Amniotic epithelial cell (primary cell): ENCODE measurements at regions not wholly inside any gene's neighbourhood (a gene's known extent, or its start where the extent isn't known, plus 50 kb on each side); places are given as distances from the start of the nearest gene placed in this dataset.

Source experiments
- DNase-seq: peaks from one replicate; pipeline ENCODE4 v3.0.0-alpha.2; 2010; ENCODE audit warnings: low read depth

GRCh38 chr9:91067306-91067860 is 265.8 kb downstream of the SYK start:
- no peak for DNase-seq

DNA sequence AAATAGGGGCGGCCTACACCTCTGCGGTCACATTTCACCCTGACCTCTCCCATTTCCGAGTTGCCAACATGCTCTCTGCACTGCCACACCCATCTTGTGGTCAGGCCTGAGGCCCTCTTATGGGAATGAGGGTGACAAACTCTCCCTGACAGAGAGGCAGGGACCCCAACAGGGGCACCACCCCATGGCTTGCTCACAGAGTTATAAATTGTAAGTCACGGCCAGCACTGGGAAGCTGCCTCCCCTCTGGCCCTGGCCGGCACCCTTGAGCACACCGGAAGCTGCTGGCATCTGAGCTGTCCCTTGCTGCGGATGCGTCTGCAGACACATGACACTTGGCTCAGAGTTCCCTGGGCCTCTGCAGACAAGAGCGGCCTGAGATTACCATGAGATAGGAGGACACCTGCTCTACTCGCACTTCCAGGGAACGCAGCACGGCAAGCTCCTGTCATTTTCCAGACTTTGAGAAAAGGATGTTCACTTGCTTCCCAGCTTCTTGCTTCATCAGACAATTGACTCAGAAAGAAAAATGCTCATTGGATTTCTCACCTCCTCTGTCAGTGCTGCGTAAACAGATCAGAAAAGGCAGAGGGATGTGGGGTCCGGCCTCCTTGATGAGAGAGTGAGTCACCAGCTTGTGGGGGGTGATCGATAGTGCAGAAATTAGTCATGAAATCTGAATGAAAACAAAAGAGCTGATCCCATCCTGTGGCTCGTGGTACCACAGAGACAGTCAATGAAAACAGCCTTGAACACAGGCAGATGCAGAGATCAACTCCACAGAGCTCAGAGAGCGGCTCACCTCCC is 269.8 kb downstream of the SYK start:
- peak; percentile 89 for DNase-seq

DNA sequence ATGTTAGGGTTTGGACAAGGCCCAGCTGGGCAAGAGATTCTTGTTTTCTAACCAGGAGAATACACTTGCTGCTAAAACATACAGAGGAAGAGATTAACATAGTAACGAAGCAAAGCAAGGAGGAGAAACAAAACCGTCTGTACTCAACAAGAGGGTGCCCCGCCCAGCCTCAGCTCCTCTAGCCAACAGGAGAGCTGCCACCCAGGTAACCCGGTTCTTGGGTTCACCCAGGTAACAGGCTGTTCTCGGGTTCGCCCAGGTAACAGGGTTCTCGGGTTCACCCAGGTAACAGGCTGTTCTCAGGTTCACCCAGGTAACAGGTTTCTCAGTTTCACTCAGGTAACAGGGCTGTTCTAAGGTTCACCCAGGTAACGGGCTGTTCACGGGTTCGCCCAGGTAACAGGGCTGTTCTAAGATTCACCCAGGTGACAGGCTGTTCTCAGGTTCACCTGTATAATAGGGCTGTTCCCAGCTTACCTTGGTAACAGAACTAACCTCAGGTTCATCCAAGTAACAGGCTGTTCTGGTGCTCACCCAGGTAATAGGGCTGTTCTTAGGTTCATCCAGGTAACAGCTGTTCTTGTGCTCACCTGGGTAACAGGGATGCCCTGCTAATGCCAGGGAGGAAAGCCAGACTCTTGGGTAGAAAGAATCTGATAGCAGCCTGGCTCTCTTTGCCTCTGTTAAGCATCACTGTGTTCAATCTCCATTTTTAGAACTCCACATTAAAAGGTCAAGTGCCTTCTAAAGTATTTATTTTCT is 271.6 kb downstream of the SYK start:
- DNase-seq: no peak

- DNase-seq: no peak
Measured at GRCh38 chr9:91073811-91074771, 272.5 kb downstream of the SYK start.

GRCh38 chr9:91074866-91075265 is 273.2 kb downstream of the SYK start:
- no peak for DNase-seq

DNA sequence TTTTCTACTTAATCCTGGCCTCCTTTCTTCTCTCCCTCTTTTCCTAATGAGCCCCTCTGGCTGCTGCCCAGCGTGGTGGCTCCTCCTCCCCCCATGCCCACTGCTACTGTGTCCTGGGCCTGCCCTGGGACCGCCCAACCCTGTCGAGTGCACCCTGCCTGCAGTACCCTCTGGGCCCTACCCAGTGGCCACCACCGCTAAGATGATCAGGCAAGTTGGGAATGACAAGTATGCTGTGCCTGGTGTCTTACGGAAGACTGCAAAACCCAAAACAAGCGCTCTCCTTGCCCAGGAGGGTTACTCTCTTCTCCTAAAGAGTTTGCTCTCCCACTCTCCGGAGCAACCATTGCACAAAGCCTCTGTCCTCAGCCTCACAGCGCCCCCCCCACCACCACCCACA is 273.7 kb downstream of the SYK start:
- DNase-seq: no peak

DNA sequence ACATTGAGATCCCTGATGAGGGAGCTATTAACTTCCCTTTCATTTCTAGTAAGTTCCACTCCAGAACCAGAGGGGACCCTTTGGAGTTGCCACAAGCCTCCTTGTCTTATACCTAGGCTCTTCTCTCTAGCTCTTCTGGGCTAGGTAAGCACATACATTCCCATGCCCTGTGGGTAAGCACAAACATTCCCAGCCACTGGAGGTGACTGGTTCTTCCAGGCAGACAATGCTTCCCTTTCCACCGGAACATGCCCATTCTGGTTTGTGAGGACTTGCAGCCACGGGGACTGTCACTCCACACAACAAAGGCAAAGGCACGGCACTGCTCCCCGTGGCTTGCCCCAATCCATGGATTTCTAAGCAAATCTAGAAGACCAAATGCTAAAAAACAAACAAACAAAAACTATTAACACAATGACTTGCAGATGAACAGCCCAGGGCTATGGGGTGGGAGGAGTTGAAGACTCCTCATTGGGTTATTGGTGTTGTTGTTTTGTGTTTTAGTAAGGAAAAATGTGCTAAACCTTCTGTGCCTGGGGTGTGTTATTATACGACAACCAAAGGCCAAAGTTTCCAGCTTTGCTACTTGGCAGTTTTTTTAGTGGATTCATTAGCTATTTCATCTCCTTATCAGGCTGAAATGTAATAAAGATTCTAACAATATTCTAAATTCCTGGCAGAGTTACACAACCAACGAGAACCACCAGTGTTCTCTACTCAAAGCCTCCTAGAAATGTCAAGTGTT is 276.2 kb downstream of the SYK start:
- peak; percentile 70 for DNase-seq

DNA sequence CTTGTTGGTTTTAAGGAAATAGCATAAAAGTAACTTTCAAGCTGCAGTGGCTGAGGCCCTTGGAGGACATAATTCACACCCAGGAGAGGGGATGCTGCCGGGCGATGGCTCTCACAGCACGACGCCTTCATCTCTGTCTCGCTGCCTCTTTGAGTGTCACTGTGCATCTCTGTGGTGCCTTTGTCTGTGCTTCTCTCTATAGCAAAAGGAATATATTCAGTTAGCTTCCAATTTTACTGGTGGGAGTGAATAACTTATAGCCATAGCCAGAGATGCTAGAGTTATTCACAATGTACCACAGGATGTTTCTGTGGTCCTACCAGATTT is 276.7 kb downstream of the SYK start:
- no peak for DNase-seq

- no peak for DNase-seq
Measured at GRCh38 chr9:91082731-91083130, 279.0 kb downstream of the AUH start.

GRCh38 chr9:91084896-91085516 is 276.7 kb downstream of the AUH start:
- no peak for DNase-seq

GRCh38 chr9:91085517-91086291 is 276.0 kb downstream of the AUH start:
- no peak for DNase-seq

DNA sequence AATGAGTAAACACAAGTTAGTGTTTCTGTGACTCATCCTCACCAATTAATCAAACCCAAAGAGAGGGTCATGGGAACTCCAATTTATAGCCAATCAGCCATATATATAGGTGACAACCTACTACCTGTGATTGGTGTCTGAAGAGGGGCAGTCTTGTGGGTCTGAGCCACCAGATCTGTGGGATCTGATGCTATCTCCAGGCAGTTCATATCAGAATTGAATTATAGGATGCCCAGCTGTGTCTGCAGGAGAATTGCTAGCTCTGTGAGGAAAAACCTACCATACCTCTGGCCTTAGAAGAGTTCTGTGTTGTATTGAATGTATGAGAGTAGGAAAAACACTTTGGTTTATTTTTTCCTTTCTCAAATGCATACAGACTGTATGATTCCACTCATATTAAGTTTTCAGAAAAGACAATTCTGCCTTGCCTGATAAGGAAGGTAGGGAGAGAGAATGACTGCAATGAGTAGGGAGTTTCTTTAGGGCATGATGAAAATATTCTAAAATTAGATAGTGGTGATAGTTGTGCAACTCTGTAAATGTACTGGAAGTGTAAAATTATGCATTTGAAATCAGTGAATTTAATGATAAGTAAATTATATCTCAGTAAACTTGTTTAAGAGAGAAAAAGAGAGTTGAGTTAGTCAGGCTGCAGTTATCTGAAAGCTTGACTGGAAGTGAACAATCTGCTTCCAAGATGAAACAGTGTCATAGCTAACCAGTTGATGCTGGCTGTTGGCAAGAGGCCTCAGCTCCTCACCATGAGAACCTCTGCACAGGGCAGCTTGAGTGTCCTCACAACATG is 274.9 kb downstream of the AUH start:
- peak; percentile 21 for DNase-seq

- DNase-seq: no peak
Measured at GRCh38 chr9:91087462-91087759, 274.3 kb downstream of the AUH start.

DNA sequence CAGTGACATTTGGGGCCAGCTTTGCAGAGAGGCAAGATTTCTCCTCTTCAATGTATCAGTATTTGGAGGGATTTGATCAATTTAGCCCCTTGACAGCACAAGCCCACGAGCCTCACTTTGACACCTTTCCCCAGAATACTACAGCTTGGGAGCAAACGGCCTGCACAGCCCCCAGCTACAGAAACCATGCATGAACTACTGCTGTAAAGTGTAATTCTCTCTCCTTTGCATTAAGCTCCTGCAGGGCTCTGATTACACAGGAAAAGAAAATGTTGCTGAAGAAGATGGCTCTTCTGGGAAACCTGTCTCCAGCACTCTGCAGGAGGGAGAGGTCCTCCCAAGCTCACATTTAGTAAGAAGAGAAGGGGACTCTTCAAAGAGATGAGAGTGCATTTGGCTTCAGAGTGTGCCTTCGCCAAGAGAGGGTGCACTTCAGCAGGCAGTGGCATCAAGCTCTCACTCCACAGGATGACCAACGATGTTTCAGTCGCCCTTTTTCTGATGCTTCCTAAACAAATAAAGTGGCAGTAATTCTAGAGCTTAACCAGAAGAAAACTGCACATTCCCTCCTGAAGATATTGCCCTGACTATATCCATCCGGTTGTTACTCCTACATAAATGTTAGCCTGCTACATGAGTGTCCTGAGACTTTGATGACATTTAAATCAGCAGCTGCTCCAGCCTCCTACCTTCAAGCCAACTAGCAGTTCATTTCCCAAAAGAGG is 272.2 kb downstream of the AUH start:
- DNase-seq: peak; percentile 59

DNA sequence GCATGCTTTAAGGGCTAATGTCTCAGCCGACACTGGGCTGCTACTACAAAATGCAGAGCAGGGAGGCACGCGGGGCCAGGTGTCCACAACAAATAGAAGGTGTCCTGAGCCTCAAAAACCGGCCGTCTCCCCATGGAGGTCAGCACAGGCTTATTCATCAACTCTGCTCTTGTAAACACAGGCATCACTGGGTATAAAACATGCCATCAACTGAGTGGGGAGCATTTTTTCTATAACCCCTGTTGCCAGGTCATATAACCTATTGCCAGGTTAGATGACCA is 271.6 kb downstream of the AUH start:
- DNase-seq: no peak

DNA sequence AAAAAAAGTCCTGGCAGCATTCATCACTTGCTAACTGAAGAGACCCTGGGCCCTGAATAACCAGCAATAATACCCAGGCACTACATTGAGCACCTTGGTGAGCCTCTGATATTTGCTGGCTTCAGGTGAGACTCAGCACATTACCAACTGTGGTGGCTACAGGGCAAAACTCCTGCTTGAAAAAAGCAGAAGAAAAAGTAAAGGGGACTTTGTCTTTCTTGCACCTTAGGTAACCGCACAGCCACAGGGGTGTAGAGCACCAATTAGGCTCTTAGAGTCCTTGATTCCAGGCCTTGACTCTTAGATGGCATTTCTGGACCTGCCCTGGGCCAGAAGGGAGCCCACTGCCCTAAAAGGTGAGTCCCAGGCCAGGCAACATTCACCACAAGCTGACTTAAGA is 269.5 kb downstream of the AUH start:
- no peak for DNase-seq

DNA sequence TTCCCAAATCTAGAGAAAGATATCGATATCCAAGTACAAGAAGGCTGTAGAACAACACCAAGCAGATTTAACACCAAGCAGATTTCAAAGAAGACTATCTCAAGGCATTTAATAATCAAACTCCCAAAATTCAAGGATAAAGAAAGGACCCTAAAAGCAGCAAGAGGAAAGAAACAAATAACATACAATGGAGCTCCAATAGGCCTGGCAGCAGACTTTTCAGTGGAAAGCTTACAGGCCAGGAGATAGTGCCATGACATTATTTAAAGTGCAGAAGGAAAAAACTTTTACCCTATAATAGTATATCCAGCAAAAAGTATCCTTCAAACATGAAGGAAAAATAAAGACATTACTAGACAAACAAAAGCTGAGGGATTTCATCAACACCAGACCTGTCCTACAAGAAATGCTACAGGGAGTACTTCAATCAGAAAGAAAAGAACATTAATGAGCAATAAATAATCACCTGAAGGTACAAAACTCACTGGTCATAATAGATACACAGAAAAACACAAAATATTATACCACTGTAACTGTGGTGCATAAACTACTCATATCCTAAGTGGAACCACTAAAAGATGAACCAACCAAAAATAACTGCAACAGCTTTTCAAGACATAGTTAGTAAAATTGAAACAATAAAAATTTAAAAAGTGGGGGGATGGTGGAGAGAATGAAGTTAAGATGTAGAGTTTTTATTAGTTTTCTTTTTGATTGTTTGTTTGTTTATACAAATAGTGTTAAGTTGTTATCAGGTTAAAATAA is 267.2 kb downstream of the AUH start:
- no peak for DNase-seq

- DNase-seq: no peak
Measured at GRCh38 chr9:91098203-91098850, 263.4 kb downstream of the AUH start.
